Activated T-helper 17 cell treated with anti-CD3 and anti-CD28 coated beads, Interleukin-2, amount 50 U/mL, for 72 hours (primary cell): ENCODE measurements at regions not wholly inside any gene's neighbourhood (a gene's known extent, or its start where the extent isn't known, plus 50 kb on each side); places are given as distances from the start of the nearest gene placed in this dataset.

Experiments used
- ATAC-seq: fragments of 150-1000 bp; cut with Tn5 transposase; replicated peaks from 2 replicates; pipeline ENCODE4 v1.10.0; 2021; ENCODE audit warnings: mild to moderate bottlenecking, moderate library complexity
- H3K27ac Mint-ChIP-seq: one replicate; pipeline ENCODE4 v1.8.0; 2022; ENCODE audit warnings: mixed read lengths
- H3K27me3 Mint-ChIP-seq: one replicate; pipeline ENCODE4 v1.8.0; 2022; ENCODE audit warnings: mixed read lengths
- H3K36me3 Mint-ChIP-seq: one replicate; pipeline ENCODE4 v1.8.0; 2022; ENCODE audit warnings: low read depth, mild to moderate bottlenecking, mixed read lengths
- H3K4me1 Mint-ChIP-seq: one replicate; pipeline ENCODE4 v1.8.0; 2022; ENCODE audit warnings: mixed read lengths
- H3K4me3 Mint-ChIP-seq: one replicate; pipeline ENCODE4 v1.8.0; 2022; ENCODE audit warnings: mild to moderate bottlenecking, mixed read lengths
- H3K9me3 Mint-ChIP-seq: one replicate; pipeline ENCODE4 v1.8.0; 2022; ENCODE audit warnings: mixed read lengths

DNA sequence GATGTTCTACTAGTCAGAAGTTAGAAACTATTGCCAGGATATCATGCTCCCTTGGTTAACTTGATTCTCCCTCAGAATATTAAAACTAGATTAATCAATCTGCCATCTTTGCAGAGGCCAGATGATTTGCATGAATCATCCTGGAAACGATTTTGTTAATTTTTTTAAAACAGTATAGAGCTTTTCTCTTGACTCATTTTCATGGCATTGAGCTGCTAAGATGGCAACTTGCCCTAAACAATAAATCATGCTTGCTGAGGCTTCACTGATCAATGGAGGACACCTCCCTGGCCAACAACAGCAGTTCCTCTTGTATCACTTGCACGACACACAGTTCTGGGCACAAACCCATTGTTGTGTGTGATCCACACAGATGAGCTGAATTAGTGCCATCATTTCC lies 109.1 kb downstream of the COL6A6 start:
- no peaks in the 10 kb centered on the region for H3K4me1 Mint-ChIP-seq
- no peak for ATAC-seq
- H3K27ac Mint-ChIP-seq, result no peak overlapping the region
- H3K27me3 Mint-ChIP-seq, result peaks cover 32% of the 10 kb centered on the region
- H3K9me3 Mint-ChIP-seq, result no peaks in the 10 kb centered on the region
- no peak overlapping the region for H3K4me3 Mint-ChIP-seq
- H3K36me3 Mint-ChIP-seq, result no peaks in the 10 kb centered on the region

- Mint-ChIP-seq H3K4me3 (no peak overlapping the region), H3K27me3 (peaks cover 32% of the 10 kb centered on the region), H3K4me1 (no peaks in the 10 kb centered on the region), H3K27ac (no peak overlapping the region), H3K36me3 (no peaks in the 10 kb centered on the region), H3K9me3 (no peaks in the 10 kb centered on the region)
- no peak for ATAC-seq
Measured at GRCh38 chr3:130627143-130627855, 110.3 kb downstream of the COL6A6 start.

DNA sequence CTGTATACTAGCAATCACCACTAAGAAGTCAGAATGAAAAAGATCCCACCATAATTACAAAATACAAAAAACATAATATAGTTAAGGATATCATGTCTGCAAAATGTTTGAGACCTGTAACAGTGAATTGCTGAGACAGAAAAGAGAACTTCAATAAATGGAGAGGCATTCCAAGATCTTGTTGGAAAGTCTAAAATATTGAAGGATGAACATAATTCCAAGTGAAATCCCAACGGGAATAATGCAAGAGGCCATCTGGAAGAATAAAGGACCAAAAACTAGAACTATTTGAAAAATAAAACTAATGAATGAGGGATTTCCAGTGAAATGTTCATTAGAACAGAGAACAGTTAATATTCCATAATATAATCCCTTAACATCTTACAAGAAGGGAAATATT lies 110.9 kb downstream of the COL6A6 start:
- Mint-ChIP-seq H3K36me3 (no peaks in the 10 kb centered on the region), H3K4me1 (no peaks in the 10 kb centered on the region), H3K9me3 (no peaks in the 10 kb centered on the region), H3K27ac (no peak overlapping the region), H3K4me3 (no peak overlapping the region), H3K27me3 (peaks cover 28% of the 10 kb centered on the region)
- ATAC-seq, result no peak
